UCSD-AML1 (cell line): ENCODE measurements at regions not wholly inside any gene's neighbourhood (a gene's known extent, or its start where the extent isn't known, plus 50 kb on each side); places are given as distances from the start of the nearest gene placed in this dataset.
"Not testable (repeated sequence)": the region's sequence is repeated elsewhere in the genome, so short reads cannot be mapped to it uniquely, and the experiment has no call there.

Experiments used
- DNase-seq: peaks from one replicate; lab custom pipeline; 2025; ENCODE audit not compliant: unreplicated experiment; lab: John Stamatoyannopoulos, UW

DNA sequence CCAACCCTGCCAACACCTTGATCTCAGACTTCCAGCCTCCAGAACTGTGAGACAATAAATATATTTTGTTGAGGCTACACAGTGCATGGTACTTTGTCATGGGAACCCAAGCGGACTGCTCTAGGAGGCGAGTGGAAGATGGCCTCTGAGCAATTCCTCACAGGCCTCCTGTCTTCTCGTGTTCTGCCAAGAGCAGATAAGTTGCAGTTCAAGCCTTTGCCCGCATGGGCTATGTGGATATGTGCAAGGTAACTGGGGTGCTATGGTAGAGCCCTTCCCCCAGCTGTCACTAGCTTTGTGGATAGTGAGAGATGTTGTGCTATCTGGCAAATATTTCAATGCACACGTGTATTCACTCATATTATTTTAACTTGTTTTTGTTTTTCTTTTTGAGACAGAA lies 156.0 kb upstream of the BCOR start:
- DNase-seq = no peak

DNA sequence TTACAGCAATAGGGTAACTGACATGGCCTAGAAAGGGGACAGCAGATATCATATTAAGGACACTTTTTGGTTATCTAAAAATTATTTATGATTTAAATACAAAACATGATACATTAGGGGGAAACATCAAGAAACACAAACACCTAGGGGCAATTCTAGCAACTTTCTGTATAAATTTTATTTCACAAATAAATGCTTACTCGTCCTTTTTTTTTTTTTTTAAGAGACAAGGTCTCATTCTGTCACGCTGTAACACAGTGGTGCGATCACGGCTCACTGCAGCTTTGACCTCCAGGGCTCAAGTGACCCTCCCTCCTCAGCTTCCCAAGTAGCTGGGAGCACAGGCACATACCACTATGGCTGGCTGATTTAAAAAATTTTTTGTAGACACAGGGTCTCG lies 151.8 kb upstream of the BCOR start:
- DNase-seq = no peak

DNA sequence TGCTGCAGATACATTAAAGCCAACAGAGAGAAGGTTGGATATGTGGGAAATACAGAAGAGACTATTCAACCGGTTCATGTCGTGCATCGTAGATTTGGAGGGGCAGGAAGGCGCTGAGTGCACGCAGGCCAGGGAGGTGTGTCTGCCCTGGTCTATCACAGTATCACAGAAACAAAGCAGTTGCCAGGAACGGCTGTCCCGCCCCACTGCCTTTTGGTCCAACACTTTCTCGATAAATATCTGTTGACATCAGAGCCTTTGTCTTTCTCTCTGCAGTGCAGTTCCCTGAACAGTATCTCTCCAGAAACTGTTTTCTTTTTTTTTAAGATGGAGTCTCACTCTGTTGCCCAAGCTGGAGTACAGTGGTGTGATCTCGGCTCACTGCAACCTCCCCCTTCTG lies 151.1 kb upstream of the BCOR start:
- no peak for DNase-seq

DNA sequence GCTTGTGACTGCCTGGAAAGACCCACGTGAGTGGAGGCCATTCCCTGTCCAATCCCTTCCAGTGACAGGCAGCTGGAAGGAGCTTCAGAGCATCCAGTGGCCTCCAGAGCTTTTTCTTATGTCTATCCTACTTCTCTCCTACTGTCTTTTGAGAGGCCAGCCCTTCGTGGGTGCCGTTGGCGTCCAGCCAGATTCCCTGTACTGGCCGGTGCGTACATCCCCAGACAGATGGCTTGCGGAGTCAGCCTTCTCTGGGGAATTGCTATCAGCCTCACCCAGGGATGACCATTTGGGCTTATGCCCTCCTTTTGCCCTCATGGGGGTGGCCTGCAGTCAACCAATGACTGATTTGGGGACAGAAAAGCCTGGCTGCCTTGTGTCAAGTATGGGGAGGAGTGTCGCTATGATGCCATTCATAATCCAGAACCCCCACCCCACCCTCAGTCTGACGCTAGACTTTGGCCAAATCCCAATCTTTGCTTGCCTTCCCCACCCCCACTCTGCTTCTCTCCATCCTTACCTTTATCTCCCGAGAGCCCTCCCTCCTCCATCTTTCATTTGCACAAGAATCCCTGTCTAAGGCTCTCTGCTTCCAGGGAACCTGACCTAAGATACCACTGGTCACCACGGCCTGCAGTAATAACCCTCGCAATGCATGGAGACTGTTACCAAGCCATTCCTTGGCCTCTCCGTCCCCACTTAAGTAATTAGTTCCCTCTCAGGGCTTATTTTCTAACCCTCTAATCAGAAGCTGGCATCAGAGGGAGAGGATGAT lies 150.3 kb upstream of the BCOR start:
- DNase-seq = no peak

DNA sequence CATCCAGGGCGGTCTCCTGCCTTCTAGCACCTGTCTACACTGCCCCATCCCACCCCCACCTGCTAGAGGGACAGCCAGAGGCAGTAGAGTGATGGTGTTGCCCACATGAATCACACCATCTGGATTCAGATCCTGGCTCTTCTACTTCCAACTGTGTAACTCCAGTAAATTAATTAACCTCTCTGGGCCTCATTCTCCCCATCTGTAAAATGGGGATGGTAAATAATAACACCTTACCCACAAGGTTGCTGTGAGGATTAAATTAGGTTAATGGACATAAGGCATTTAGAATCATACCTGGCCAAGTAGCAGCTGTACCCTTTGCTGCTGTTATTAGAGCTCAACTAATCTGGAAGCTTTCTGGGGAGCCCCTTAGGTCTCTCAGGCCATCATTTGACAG lies 149.6 kb upstream of the BCOR start:
- DNase-seq = no peak

DNA sequence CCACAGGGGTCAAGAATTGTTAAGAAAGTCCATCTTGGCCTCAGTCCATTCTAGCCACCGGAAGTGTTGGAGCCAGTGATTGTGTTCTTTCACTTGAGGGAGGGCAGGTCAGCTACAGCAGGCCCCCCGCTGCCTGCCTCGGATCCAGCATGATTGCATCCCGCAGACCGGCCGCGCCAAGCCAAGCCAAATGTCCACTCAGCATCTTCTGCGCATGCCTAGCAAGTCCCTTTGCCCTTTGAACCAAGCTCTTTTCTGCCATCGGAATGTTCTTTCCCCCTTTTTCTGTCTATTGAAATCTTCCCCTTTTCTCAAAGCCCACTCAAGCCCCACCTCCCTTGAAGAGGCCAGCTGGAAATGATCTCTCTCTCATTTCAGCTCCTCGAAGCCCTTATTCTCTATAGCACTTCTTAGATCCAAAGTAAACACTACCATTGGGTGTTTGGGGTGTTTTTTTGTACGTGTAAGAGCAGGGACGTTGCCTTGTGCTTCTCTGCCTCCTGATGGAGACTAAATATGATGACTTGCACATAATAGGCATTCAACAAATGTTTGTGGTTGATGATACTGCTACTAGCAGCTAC lies 147.8 kb upstream of the BCOR start:
- no peak for DNase-seq

DNA sequence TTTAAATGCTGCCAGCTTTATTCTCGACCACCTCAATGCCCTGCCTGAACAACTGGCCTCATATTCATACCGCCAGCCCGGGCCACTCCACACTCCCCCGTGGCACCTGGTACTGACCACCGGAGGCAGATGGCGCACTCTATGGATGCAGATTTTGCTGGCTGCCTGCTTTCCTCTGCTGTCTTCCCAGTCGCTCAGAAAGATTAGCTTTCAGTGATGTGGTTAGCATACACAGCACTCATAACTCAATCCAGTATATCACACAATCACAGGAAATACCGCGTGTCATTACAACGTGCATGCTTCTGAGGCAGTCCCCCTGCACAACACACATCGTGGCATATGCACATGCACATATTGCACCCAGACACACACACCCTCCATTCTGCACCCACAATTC lies 147.2 kb upstream of the BCOR start:
- no peak for DNase-seq

DNA sequence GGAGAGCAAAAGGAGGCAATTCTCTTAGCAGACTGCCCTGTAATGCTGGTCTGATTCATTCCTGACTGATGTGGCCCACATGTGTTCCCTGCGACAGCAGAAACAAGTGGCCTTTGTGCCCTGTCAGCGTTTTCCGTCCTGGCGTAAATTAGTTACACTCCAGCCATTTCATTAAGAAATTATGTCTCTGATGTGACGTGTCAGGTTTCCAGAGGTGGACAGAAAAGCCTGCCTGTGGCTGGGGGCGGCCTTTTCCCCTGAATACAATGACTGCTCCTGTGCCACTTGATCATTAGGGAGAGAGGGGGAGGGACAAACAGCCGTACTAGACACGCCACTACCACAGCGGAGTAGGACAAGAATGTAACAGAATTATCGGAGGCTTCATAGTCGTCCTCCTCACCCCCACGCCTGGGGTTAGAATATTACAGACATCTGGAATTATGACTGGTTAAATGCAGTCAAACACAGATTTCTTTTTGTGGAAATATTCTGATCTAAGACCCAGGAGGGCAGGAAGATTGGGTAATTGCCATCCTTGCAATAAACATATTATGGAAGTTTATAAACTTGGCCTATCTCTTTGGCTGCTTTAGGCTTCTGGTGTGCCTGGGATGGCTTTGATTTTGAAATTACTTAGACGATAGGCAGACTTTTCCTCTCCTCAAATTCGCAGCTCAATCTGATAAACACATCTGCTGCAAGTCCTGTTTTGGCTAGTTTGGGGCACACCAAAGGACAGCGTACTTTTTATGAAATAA lies 146.2 kb upstream of the BCOR start:
- DNase-seq = no peak

DNA sequence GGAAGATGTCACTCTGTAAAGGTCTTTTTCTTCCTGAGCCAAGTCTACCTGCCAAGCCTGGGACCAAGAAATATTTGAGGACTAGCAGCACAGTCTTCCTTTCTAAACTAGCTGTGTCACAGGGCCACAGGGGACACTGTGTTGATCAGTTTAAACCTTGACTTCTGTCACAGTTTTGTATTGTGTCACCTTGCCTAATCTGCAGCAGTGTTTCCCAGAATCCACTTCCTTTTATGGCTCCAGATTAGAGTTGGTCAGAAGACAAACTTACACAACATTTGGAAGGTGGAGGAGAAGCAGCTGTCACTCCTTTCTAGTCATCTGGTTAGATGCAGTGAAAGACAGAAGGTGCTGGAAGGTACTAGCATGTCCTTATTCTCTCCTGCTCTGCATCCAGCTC lies 143.1 kb upstream of the BCOR start:
- DNase-seq = no peak

DNA sequence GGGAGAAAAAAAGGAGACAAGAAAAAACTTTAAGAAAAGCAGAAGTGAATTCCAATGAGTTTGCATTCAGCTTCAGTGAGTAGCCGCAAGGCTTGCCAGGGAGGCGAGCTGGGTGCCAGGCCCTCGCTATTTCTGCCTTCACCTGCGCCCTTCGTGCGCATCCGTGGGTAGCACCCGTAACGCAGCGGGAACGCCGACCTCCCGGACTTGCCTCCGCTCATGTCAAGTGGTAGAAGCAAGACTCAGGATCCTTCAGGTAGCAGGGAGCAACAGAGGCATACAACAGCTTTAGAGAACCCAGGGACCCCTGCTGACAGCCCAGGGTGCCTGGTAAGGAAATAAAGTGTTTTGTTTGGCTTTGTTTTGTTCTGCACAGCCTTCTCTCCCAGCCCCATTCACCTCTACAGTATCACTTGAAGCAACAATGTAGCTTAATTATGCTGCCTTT lies 140.0 kb upstream of the BCOR start:
- no peak for DNase-seq

DNA sequence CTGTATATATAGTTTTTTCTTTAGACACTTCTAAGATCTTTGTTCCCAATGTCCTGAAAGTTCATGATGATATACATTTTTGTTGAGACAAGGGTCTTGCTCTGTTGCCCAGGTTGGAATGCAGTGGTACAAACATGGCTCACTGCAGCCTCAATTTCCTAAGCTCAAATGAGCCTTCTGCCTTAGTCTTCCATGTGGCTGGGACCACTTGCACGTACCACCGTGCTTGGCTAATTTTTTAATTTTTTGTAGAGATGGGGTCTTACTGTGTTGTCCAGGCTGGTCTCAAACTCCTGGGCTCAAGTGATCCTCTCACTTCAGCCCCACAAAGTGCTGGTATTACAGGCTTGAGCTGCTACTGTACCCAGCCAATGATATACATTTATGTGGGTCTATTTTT lies 132.9 kb upstream of the BCOR start:
- DNase-seq = no peak

DNA sequence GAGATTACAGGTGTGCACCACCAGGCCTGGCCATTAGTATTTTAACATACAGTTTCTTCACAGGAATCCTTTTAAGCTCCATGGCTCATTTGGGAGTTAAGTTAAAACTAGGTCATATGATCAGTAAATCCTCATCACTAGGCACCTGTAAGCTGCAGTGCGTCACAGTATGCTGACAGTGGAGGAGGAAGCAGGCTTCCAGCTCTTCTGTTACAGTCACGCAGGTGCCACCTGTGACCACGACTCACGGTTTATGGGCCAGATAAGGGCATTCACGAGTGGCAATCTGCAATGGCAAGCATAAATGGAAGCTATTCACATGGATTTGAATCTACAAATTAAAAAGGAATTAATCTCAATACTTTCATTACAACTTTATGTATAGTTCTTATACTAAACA lies 129.4 kb upstream of the BCOR start:
- no peak for DNase-seq

DNA sequence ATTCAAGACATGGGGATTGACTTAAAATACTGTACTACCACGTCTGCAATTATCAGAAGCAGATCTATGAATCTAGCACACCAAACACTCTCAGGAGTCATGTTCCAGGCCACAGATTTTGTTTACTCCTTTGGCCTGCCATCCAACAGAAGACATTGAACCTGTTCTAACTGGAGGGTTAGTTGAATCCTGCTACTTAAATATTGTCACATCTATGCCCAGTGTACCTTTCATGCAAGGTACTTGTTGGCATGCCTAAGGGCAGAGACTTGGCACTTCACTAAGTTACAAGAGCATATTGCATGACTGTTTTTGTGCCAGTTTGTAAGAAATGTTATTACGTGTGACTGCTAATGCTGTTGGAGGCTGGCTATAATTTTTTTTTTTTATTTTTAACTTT lies 126.9 kb upstream of the BCOR start:
- no peak for DNase-seq

DNA sequence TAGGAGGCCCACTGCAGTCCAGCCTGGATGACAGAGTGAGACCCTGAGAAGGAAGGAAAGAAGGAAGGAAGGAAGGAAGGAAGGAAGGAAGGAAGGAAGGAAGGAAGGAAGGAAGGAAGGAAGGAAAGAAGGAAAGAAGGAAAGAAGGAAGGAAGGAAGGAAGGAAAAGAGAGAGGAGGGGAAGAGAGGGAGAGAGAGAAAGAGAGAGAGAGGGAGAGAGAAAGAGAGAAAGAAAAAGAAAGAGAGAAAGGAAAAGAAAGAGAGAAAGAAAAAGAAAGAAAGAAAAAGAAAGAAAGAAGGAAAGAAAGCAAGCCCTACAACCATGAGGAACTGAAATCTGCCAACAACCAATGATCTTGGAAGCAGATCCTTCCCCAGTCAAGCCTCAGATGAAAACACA lies 124.9 kb upstream of the BCOR start:
- DNase-seq = not testable (repeated sequence)

DNA sequence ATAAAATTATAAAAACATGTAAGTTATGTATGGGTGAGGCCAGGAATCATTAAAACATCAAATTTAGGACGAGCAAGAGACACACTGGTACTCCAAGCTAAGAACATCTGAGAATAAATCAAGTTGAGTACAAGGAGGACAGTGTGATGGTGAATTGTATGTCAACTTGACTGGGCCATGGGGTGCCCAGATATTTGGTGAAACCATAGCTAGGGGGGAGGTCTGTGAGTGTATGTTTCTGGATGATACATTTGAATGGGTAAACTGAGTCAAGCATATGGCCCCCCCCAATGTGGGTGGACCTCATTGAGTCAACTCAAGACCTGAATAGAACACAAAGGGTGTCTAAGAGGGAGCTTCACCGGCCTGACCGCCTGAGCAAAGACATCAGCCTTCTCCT lies 115.3 kb upstream of the BCOR start:
- DNase-seq = no peak

DNA sequence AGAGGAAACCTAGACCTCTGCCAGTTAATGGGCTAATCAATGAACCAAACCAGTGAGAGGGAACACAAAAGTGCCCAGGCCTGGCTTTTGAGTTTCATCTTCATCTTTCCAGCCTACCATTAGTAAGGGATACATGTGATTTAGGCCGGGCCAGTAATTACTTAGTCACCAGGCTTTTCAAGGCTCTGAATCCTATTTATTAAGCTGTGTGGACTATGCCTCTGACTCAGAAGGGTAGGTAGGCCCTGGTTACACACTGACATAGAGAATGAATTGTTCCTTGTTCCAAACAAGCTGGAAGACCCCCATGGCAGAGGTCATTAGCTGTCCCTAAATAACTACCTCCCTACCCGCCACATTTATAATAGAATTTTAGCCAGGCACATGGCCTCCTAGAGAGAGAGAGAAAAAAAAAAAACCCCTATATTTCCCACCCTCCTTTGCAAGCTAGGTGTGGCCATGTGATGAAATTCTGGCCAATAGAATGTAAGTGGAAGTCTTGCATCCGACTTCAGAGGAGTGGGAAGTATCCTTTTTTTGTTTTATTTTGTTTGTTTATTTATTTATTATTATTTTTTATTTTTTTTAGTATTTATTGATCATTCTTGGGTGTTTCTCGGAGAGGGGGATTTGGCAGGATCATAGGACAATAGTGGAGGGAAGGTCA lies 112.3 kb upstream of the BCOR start:
- no peak for DNase-seq

DNA sequence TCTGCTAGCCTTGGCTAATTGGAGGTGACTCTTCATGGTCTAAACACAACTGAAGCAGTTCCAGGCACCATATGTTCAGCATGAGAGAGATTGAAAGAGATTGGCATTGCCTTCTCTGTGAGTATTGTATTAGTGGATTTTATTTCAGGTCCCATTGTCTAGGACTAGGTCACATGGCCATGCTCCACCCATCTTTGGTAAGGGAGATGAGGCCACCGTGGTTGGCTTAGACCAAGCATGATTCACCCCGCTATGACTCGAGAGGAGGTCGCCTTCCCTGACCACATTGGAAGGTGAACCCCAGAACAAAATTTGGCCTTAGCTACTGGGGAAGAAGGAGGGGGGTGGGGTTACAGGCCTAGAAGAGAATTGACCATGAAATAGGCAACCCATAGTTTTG lies 109.9 kb upstream of the BCOR start:
- no peak for DNase-seq

DNA sequence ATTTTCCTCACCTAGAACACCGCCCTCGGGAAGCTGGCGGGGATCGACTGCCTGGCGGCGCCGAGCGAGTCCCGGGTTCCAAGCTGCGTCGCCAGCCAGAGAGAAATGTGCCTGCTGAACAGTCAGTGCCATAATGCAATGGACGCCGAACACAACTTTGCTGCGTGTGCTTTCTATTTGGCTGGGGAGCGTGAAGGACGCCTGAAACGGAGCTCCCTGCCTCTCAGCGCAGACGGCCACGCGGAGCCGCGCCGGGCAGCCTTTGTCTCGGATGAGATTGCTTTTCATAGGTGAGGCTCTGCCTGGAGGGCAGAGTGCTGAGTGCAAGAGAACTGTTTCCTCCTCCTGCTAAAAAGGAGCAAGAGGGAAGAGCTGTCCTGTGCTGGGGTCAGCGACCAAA lies 107.7 kb upstream of the BCOR start:
- no peak for DNase-seq

DNA sequence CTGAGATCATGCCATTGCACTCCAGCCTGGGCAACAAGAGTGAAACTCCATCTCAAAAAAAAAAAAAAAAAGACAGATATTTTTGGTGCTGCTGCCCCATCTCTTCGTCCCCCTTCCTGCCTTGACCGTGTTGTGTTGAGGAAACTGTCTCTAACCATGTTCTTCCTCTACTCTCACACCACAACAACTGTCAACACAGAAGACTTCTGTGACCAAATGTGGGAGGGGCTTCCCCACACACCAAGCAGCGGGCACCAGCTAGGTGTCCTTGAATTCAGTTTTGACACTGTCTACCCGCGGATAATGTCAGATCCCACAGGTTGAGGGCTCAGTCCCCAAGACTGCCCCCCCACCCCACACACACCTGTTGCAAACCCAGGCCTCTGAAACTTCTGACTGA lies 104.7 kb upstream of the BCOR start:
- DNase-seq = no peak

DNA sequence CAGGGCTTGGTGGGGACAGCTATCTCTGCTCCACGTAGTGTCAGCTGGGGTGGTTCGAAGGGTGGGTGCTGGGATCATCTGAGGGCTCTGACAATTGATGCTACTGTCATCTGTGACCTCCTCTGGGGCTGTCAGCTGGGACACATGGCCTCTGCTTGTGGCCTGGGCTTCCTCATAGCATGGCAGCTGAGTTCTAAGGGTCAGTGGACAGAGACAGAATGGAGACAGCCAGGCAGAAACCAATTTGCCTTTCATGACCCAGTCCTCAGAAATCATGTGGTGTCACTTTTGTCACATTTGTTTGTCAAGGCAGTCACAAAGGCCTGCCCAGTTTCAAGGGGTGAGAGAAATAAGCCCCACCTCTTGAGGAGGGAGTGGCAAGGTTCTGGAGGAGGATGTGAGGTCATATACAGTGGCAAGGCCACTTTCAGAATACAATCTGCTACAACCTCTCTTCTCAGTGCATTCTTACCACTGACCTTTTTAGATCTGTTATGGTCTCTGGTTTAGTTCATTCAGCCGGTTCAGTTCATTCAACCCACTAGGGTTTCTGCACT lies 103.6 kb upstream of the BCOR start:
- no peak for DNase-seq

DNA sequence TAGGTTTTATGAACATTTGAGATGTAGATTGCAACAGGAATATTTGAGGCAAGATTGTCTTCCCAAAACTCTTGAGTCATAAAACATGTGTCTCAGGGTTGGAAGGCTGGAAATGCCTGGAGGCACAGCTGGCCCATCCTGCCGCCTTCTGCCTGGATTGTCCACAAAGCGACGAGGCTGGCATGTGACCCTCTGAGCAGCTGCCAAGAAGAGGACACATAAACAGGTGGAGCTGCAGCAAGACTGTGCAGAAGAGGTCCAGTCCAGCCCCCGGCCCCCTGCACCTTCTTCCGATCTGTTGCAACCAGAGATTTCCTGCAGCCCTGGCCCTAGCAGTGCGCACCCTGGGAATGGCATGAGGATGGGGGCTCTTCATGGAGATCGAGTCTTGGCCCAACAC lies 101.9 kb upstream of the BCOR start:
- no peak for DNase-seq

DNA sequence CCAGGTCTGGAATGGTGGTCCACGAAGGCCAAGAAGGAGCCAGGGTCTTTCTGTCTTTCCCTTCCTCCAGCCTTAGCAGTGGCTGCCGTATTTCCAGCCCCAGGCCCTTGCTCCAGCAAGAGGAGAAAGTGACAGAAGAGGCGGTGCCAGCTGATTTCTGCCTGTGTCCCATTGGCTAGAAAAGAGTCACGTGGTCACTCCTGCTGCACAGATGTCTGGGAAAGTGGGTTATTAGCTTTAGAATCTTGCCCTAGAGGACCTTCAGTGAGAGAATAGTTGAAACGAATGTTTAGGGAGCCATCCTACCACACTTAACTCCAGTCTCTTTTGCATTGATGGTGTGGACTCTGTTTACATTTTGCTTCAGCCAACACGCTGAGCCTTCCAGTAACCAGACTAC lies 99.3 kb upstream of the BCOR start:
- DNase-seq = no peak
